Daoy (cell line): ENCODE measurements at regions not wholly inside any gene's neighbourhood (a gene's known extent, or its start where the extent isn't known, plus 50 kb on each side); places are given as distances from the start of the nearest gene placed in this dataset.
"Not testable (repeated sequence)": the region's sequence is repeated elsewhere in the genome, so short reads cannot be mapped to it uniquely, and the experiment has no call there.

Experiments
- DNase-seq: peaks from one replicate; pipeline ENCODE4 v3.0.0-alpha.2; 2015; ENCODE audit warnings: low read depth

GRCh38 chr3:118636841-118637240 is 397.8 kb downstream of the IGSF11 start:
- DNase-seq: peak; percentile 9

GRCh38 chr3:118637846-118638245 is 396.8 kb downstream of the IGSF11 start:
- no peak for DNase-seq

GRCh38 chr3:118641608-118642007 is 393.0 kb downstream of the IGSF11 start:
- peak; percentile 11 for DNase-seq

- DNase-seq: no peak
These were observed 363.5 kb downstream of the IGSF11 start for GRCh38 chr3:118671192-118671591.

GRCh38 chr3:118675305-118675704 is 359.3 kb downstream of the IGSF11 start:
- DNase-seq: no peak

GRCh38 chr3:118678663-118679062 is 356.0 kb downstream of the IGSF11 start:
- DNase-seq: not testable (repeated sequence)

GRCh38 chr3:118682921-118683320 is 351.7 kb downstream of the IGSF11 start:
- no peak for DNase-seq

GRCh38 chr3:118683636-118684035 is 351.0 kb downstream of the IGSF11 start:
- no peak for DNase-seq

- peak; percentile 21 for DNase-seq
These were observed 346.2 kb downstream of the IGSF11 start for GRCh38 chr3:118688396-118688884.

GRCh38 chr3:118692416-118692815 is 342.2 kb downstream of the IGSF11 start:
- DNase-seq: no peak

- peak; percentile 20 for DNase-seq
These were observed 329.0 kb downstream of the IGSF11 start for GRCh38 chr3:118705487-118706219.

GRCh38 chr3:118707991-118708390 is 326.7 kb downstream of the IGSF11 start:
- DNase-seq: no peak

GRCh38 chr3:118710532-118710931 is 324.1 kb downstream of the IGSF11 start:
- no peak for DNase-seq

- DNase-seq: no peak
These were observed 321.0 kb downstream of the IGSF11 start for GRCh38 chr3:118713502-118714207.

- DNase-seq: no peak
These were observed 319.8 kb downstream of the IGSF11 start for GRCh38 chr3:118714800-118715199.

GRCh38 chr3:118729546-118729945 is 305.1 kb downstream of the IGSF11 start:
- DNase-seq: no peak

- no peak for DNase-seq
These were observed 300.0 kb downstream of the IGSF11 start for GRCh38 chr3:118734664-118735063.

- DNase-seq: no peak
These were observed 298.5 kb downstream of the IGSF11 start for GRCh38 chr3:118736107-118736506.

GRCh38 chr3:118740722-118741290 is 293.8 kb downstream of the IGSF11 start:
- no peak for DNase-seq

GRCh38 chr3:118742760-118743159 is 291.9 kb downstream of the IGSF11 start:
- no peak for DNase-seq

GRCh38 chr3:118744186-118744585 is 290.5 kb downstream of the IGSF11 start:
- DNase-seq: no peak

GRCh38 chr3:118754406-118755252 is 280.0 kb downstream of the IGSF11 start:
- DNase-seq: peak; percentile 29
